Common myeloid progenitor, CD34-positive (primary cell): ENCODE measurements at regions not wholly inside any gene's neighbourhood (a gene's known extent, or its start where the extent isn't known, plus 50 kb on each side); places are given as distances from the start of the nearest gene placed in this dataset.
"Not testable (repeated sequence)": the region's sequence is repeated elsewhere in the genome, so short reads cannot be mapped to it uniquely, and the experiment has no call there.

ENCODE experiments used
- CTCF ChIA-PET: fragments of 350-600 bp; sonication (Branson Sonifier 250); formaldehyde crosslinking; loops from one replicate; lab custom pipeline; 2021; ENCODE audit warnings: antibody characterized with exemption; lab: Charles Lee
- POLR2A ChIA-PET: fragments of 350-600 bp; sonication (Branson Sonifier 250); formaldehyde crosslinking; loops from one replicate; lab custom pipeline; 2021; ENCODE audit warnings: antibody characterized with exemption; lab: Charles Lee
- DNase-seq, 3 donors: peaks; one replicate each; pipeline versions ENCODE4 v3.0.0 to v3.0.0-alpha.2; 2013
- H3K27ac ChIP-seq, 2 experiments: 1 replicate in 1 of 2; 2 replicates in 1 of 2; pipeline ENCODE4 v1.7.0; 2013; ENCODE audit warnings: inconsistent platforms in 2 of 2, low read length in 2 of 2, mild to moderate bottlenecking in 2 of 2, low read depth in 1 of 2, moderate library complexity in 1 of 2; ENCODE audit not compliant: severe bottlenecking in 2 of 2, insufficient read depth in 1 of 2, poor library complexity in 1 of 2
- H3K27me3 ChIP-seq, 5 experiments: replicated peaks in 2 of 5; 1 replicate in 3 of 5; 2 replicates in 2 of 5; pipeline versions ENCODE4 v1.6.1 to v1.7.0; 2013; ENCODE audit warnings: low read length in 4 of 5, mild to moderate bottlenecking in 2 of 5, moderate library complexity in 2 of 5, inconsistent platforms in 1 of 5; ENCODE audit not compliant: insufficient read depth in 5 of 5, control insufficient read depth in 4 of 5
- H3K36me3 ChIP-seq, 4 experiments: 1 replicate in 2 of 4; 2 replicates in 2 of 4; pipeline versions ENCODE4 v1.6.1 to v1.7.0; 2013; ENCODE audit warnings: low read length in 3 of 4, control low read depth in 1 of 4, mild to moderate bottlenecking in 1 of 4; ENCODE audit not compliant: control insufficient read depth in 4 of 4, insufficient read depth in 4 of 4
- H3K4me1 ChIP-seq, 4 experiments: 1 replicate in 3 of 4; 2 replicates in 1 of 4; pipeline versions ENCODE4 v1.6.1 to v1.7.1; 2013; ENCODE audit warnings: low read length in 3 of 4, mild to moderate bottlenecking in 3 of 4, control low read depth in 1 of 4, inconsistent platforms in 1 of 4, moderate library complexity in 1 of 4; ENCODE audit not compliant: control insufficient read depth in 4 of 4, insufficient read depth in 4 of 4; ENCODE audit errors: control extremely low read depth in 1 of 4
- H3K4me3 ChIP-seq, 7 experiments: 1 replicate in 4 of 7; 2 replicates in 3 of 7; pipeline versions ENCODE4 v1.5.1 to v1.7.0; 2013; ENCODE audit warnings: mild to moderate bottlenecking in 7 of 7, low read length in 6 of 7, moderate library complexity in 6 of 7, inconsistent platforms in 2 of 7, low read depth in 2 of 7, control low read depth in 1 of 7; ENCODE audit not compliant: insufficient read depth in 4 of 7, control insufficient read depth in 1 of 7; ENCODE audit errors: extremely low read depth in 1 of 7
- H3K9me3 ChIP-seq, 5 experiments: 1 replicate in 4 of 5; 2 replicates in 1 of 5; pipeline versions ENCODE4 v1.6.1 to v1.7.1; 2013; ENCODE audit warnings: low read length in 4 of 5, mild to moderate bottlenecking in 2 of 5, inconsistent platforms in 1 of 5, low read depth in 1 of 5, moderate library complexity in 1 of 5; ENCODE audit not compliant: control insufficient read depth in 4 of 5, insufficient read depth in 2 of 5; ENCODE audit errors: control extremely low read depth in 1 of 5
- WGBS: methylation state at CpG from one replicate; pipeline ENCODE4 v1.1.5; 2013; ENCODE audit not compliant: insufficient coverage; 5-methylcytosine and 5-hydroxymethylcytosine counted together

GRCh38 chr2:16750925-16751214, 85.2 kb upstream of the CYRIA start:
- DNase-seq, H3K4me1 ChIP-seq, H3K9me3 ChIP-seq, H3K27ac ChIP-seq, H3K27me3 ChIP-seq, POLR2A ChIA-PET, H3K36me3 ChIP-seq, H3K4me3 ChIP-seq, CTCF ChIA-PET: not testable (repeated sequence)
- WGBS: no CpG with 5 or more reads among the region's 1 CpG

- H3K4me3 ChIP-seq: no peak overlapping the region
- no peak overlapping the region for H3K27ac ChIP-seq
- peak in 1 of 3 donors; percentile 31 for DNase-seq
- ChIA-PET CTCF (no interaction called here), POLR2A (no interaction called here)
- H3K9me3 ChIP-seq: no peaks in the 10 kb centered on the region
- 100% methylated on average over 2 of the region's 4 CpGs for WGBS
- H3K27me3 ChIP-seq: no peaks in the 10 kb centered on the region
- H3K4me1 ChIP-seq: peaks cover 0 to 4% (median 0%) of the 10 kb centered on the region in 4 experiments
- H3K36me3 ChIP-seq: no peaks in the 10 kb centered on the region
Measured at GRCh38 chr2:16750175-16750924, 84.7 kb upstream of the CYRIA start.

DNA sequence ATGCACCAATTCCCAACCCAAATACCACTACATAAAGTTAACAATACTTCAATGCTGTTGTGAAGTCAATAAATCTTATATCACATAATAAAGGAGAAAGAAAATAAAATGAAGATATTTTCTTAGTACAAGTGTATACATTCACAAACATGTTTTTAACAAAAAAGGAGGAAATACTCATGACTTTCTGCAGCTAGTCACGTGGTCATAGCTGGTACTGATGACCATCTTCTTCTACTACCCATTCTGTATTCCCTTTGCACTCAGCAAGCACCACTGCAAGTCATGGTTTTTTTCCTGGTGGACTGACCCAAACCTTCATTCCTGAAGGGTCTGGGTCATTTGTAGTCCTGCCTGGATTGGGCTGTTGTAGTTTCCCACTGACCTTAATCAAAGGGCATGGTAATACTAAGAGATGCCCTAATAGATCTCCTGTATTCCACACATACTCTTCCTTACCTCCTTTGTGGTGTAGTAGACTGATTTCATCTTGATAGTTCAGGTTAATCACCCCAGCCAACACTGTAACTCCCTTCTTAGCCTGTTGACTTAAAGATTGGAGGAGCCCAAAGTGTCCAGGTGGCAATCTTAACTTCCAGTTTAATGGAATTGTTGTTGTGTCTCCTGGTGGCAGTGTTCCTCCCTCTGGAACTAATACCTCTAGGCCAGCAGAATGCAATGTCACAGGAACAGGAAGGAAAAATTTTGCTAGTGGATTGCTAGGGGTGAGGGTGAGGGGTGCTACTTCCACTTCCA, 83.1 kb upstream of the CYRIA start:
- H3K9me3 ChIP-seq, DNase-seq, H3K27me3 ChIP-seq, CTCF ChIA-PET, POLR2A ChIA-PET, H3K4me3 ChIP-seq, H3K36me3 ChIP-seq, H3K4me1 ChIP-seq, H3K27ac ChIP-seq: not testable (repeated sequence)
- WGBS: 71% methylated on average over 1 of the region's 1 CpG

DNA sequence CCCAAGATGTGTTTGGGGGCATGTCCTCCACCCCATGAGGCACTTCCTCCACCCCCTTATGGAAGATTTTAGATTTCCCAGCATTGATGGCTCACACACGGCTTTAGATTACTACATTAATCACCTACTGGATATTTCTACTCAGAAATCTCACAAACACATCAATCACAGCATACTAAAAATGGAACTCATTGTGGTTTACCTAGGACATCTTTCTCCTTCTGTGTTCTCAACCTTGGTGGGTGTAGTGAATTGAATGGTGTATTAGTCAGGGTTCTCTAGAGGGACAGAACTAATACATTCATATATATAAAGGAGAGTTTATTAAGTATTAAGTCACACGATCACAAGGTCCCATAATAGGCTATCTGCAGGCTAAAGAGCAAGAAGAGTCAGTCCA, 82.1 kb upstream of the CYRIA start:
- WGBS: no CpG with 5 or more reads among the region's 2 CpGs
- POLR2A ChIA-PET: no interaction called here
- DNase-seq: no peak
- Histone ChIP-seq H3K27ac (no peak overlapping the region), H3K36me3 (no peaks in the 10 kb centered on the region), H3K4me3 (no peak overlapping the region), H3K27me3 (peaks cover 0 to 2% (median 0%) of the 10 kb centered on the region in 5 experiments), H3K9me3 (no peaks in the 10 kb centered on the region), H3K4me1 (peaks cover 0 to 4% (median 0%) of the 10 kb centered on the region in 4 experiments)
- CTCF ChIA-PET: interaction anchor here (0.7 kb wide), 1 partner anchor 9 kb away, joined by 3 read pairs; no protein-coding TSS in a partner anchor

- CTCF ChIA-PET: interaction anchor here (0.7 kb wide), 1 partner anchor 9 kb away, joined by 3 read pairs; no protein-coding TSS in a partner anchor
Measured at GRCh38 chr2:16747257-16747656, 81.6 kb upstream of the CYRIA start.

GRCh38 chr2:16746833-16747232, 81.2 kb upstream of the CYRIA start:
- no peaks in the 10 kb centered on the region for H3K36me3 ChIP-seq
- peaks cover 0 to 4% (median 0%) of the 10 kb centered on the region in 4 experiments for H3K4me1 ChIP-seq
- ChIA-PET CTCF (interaction anchor here (1.0 kb wide), 1 partner anchor 44 kb away, joined by 3 read pairs; no protein-coding TSS in a partner anchor), POLR2A (no interaction called here)
- H3K27ac ChIP-seq: no peak overlapping the region
- no peak for DNase-seq
- peaks cover 0 to 2% (median 0%) of the 10 kb centered on the region in 5 experiments for H3K27me3 ChIP-seq
- no peak overlapping the region for H3K4me3 ChIP-seq
- WGBS: 15% methylated on average over 3 of the region's 3 CpGs
- no peaks in the 10 kb centered on the region for H3K9me3 ChIP-seq

More at GRCh38 chr2:16747257-16747656, 81.6 kb upstream of the CYRIA start:
- POLR2A ChIA-PET: no interaction called here
- peaks cover 0 to 2% (median 0%) of the 10 kb centered on the region in 5 experiments for H3K27me3 ChIP-seq
- no peak for DNase-seq
- H3K9me3 ChIP-seq: no peaks in the 10 kb centered on the region
- no peak overlapping the region for H3K4me3 ChIP-seq
- H3K27ac ChIP-seq: no peak overlapping the region
- no peaks in the 10 kb centered on the region for H3K36me3 ChIP-seq
- H3K4me1 ChIP-seq: peaks cover 0 to 4% (median 0%) of the 10 kb centered on the region in 4 experiments
- 97% methylated on average over 5 of the region's 5 CpGs for WGBS

DNA sequence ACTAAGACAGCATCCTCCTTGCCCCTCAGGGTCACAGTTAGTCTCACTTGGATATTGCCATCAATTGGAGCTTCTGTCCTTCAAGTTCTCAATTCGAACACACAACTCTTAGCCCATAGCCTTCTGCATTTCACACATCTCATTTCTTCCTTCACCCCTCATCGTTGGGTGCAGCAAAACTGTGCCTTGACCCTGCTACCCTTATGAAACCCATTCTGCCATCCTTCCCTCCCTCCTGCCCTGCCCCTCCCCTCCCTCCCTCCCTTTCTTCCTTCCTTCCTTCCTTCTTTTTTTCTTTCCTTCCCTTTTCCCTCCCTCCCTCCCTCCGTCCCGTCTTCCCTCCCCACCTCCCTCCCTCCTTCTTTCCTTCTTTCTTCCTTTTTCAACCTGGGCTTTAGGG, 80.7 kb upstream of the CYRIA start:
- 100% methylated on average over 2 of the region's 4 CpGs for WGBS
- H3K4me3 ChIP-seq: no peak overlapping the region

More for the DNA sequence above, 80.7 kb upstream of the CYRIA start:
- ChIA-PET CTCF (interaction anchor here (1.0 to 1.6 kb wide), 3 partner anchors 43 to 133 kb away, joined by 3 read pairs; no protein-coding TSS in a partner anchor), POLR2A (no interaction called here)
- peaks cover 0 to 2% (median 0%) of the 10 kb centered on the region in 5 experiments for H3K27me3 ChIP-seq
- no peak for DNase-seq
- no peak overlapping the region for H3K27ac ChIP-seq
- H3K36me3 ChIP-seq: no peaks in the 10 kb centered on the region
- no peaks in the 10 kb centered on the region for H3K9me3 ChIP-seq
- H3K4me1 ChIP-seq: peaks cover 0 to 4% (median 0%) of the 10 kb centered on the region in 4 experiments
